ENCODE measurements at regions not wholly inside any gene's neighbourhood (a gene's known extent, or its start where the extent isn't known, plus 50 kb on each side); places are given as distances from the start of the nearest gene placed in this dataset.
"Not testable (repeated sequence)": the region's sequence is repeated elsewhere in the genome, so short reads cannot be mapped to it uniquely, and the experiment has no call there.

DNA sequence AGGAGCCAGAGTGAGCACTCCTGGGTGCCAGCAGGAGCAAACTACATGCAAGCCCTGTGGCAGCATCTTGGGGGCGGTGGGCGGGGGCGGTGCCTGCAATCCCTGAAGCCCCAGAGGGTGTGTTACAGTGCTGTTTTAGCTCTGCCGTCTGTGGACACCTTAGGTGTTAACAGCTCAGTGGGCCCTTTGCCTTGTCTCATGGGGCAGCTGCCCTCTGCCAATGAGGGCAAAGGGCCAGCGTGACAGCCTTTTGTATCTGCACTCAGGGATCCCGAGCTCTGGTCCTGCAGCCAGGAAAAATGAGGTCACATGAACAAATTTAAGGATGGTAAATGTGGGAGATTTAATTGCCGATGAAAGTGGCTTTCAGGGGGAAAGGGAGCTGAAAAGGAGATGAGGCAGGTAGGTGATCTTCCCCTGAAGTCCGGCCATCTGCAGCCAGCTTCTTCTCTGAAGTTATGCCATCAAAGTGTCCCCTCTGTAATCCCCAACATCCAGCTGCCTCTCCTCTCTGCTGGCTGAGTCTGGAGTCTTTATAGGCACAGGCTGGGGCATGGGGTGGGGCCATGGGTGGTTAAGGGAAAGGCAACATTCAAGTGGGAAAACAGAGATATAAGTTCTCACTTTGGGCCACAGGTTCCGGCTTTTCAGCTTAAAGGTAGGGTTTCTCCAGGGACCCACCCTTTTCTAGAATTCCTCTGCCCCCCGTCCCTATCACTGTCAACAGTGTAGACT lies 267.1 kb upstream of the NBPF12 start:
- H3K9me3 ChIP-seq (ENCODE audit: control insufficient read depth, low read length); H3K27me3 ChIP-seq (ENCODE audit: control insufficient read depth in 1 of 2, insufficient read depth in 2 of 2, low read length in 1 of 2); H3K36me3 ChIP-seq (ENCODE audit: control insufficient read depth in 1 of 2, insufficient read depth in 2 of 2, low read length in 1 of 2); DNase-seq; ATAC-seq (ENCODE audit: low FRiP score); H3K4me1 ChIP-seq (ENCODE audit: control insufficient read depth in 1 of 2, insufficient read depth in 2 of 2, low read length in 2 of 2); H3K4me3 ChIP-seq (ENCODE audit: low read length in 2 of 2); H3K27ac ChIP-seq (ENCODE audit: low read depth in 1 of 2, low read length in 2 of 2); intact Hi-C loops (cut with DNase I): not testable (repeated sequence)
- WGBS, 2 donors: 69 to 82% methylated on average over 7 to 10 of the region's 10 CpGs

- H3K4me1 ChIP-seq (ENCODE audit: control insufficient read depth in 1 of 2, insufficient read depth in 2 of 2, low read length in 2 of 2); intact Hi-C loops (cut with DNase I); DNase-seq; H3K27ac ChIP-seq (ENCODE audit: low read depth in 1 of 2, low read length in 2 of 2); H3K4me3 ChIP-seq (ENCODE audit: low read length in 2 of 2); H3K36me3 ChIP-seq (ENCODE audit: control insufficient read depth in 1 of 2, insufficient read depth in 2 of 2, low read length in 1 of 2); H3K27me3 ChIP-seq (ENCODE audit: control insufficient read depth in 1 of 2, insufficient read depth in 2 of 2, low read length in 1 of 2); H3K9me3 ChIP-seq (ENCODE audit: control insufficient read depth, low read length); ATAC-seq (ENCODE audit: low FRiP score): not testable (repeated sequence)
- 100% methylated on average over 1 of the region's 1 CpG; no CpG with 5 or more reads in 1 of the 2 donors for WGBS, 2 donors
Observed at GRCh38 chr1:146666275-146666674, 271.8 kb upstream of the NBPF12 start.

- WGBS, 2 donors: 82 to 84% methylated on average over 3 to 4 of the region's 4 CpGs
- ATAC-seq (ENCODE audit: low FRiP score): not testable (repeated sequence)
Observed at GRCh38 chr1:146660242-146660641, 277.9 kb upstream of the NBPF12 start.

DNA sequence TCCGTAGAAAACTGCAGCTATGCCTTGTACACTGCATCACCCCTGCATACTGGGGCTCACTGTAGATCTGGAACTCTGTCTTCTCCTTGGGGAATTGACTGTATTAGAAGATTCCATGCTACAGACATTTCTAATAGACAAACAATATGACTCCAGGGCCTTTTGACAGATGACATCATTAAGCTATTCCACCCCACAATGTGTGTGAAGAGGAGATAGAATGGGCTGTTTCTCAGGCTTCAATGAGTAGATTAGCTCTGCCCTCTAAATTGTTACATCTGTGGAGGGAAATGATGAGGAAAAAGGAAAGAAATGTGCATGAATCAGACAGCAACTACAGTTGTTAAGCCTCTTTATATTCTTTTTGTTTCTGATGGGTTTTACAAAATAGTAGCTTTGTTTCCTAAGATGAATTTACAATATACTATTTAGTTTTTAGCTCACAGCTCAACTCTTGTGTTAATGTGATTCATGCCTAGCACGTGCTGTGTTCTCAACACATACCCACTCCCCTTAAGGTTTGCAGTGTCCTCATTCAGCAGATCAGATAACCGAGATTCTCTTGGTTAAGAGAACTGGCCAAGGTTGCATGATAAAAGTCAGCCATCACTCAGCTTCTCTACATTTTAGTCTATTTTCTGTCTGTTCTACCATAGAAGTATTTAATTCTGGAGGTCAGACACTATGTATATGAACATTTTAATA lies 281.6 kb upstream of the NBPF12 start:
- intact Hi-C loops (cut with DNase I); H3K4me3 ChIP-seq (ENCODE audit: low read length in 2 of 2); H3K36me3 ChIP-seq (ENCODE audit: control insufficient read depth in 1 of 2, insufficient read depth in 2 of 2, low read length in 1 of 2); ATAC-seq (ENCODE audit: low FRiP score); H3K27ac ChIP-seq (ENCODE audit: low read depth in 1 of 2, low read length in 2 of 2); H3K27me3 ChIP-seq (ENCODE audit: control insufficient read depth in 1 of 2, insufficient read depth in 2 of 2, low read length in 1 of 2); H3K9me3 ChIP-seq (ENCODE audit: control insufficient read depth, low read length); DNase-seq; H3K4me1 ChIP-seq (ENCODE audit: control insufficient read depth in 1 of 2, insufficient read depth in 2 of 2, low read length in 2 of 2): not testable (repeated sequence)
- WGBS, 2 donors: 73 to 74% methylated on average over 3 of the region's 3 CpGs

More at GRCh38 chr1:146660242-146660641, 277.9 kb upstream of the NBPF12 start:
- H3K36me3 ChIP-seq (ENCODE audit: control insufficient read depth in 1 of 2, insufficient read depth in 2 of 2, low read length in 1 of 2); H3K9me3 ChIP-seq (ENCODE audit: control insufficient read depth, low read length); H3K27me3 ChIP-seq (ENCODE audit: control insufficient read depth in 1 of 2, insufficient read depth in 2 of 2, low read length in 1 of 2); H3K4me1 ChIP-seq (ENCODE audit: control insufficient read depth in 1 of 2, insufficient read depth in 2 of 2, low read length in 2 of 2); H3K4me3 ChIP-seq (ENCODE audit: low read length in 2 of 2); H3K27ac ChIP-seq (ENCODE audit: low read depth in 1 of 2, low read length in 2 of 2); DNase-seq; intact Hi-C loops (cut with DNase I): not testable (repeated sequence)

DNA sequence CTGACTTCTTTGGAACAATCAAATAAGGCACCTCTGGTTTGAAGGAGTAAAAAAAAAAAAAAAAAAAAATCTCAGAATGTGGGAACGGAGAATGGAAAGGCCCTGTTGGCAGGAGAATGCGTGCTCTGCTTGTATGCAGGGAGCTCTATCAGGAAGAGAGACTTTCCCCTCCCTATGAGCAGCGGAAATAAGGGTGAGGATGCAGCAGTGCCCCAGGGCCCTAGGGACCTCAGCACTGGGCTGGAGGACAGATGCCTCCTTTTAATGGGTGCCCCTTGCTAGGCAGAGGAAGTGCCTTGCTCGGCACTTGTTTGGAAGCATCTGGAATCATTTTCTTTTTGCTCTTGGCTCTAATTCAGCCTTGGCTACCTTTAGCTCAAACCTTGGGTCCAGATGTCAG lies 283.4 kb upstream of the NBPF12 start:
- H3K4me3 ChIP-seq (ENCODE audit: low read length in 2 of 2); H3K27me3 ChIP-seq (ENCODE audit: control insufficient read depth in 1 of 2, insufficient read depth in 2 of 2, low read length in 1 of 2); intact Hi-C loops (cut with DNase I); H3K9me3 ChIP-seq (ENCODE audit: control insufficient read depth, low read length); H3K27ac ChIP-seq (ENCODE audit: low read depth in 1 of 2, low read length in 2 of 2); DNase-seq; H3K4me1 ChIP-seq (ENCODE audit: control insufficient read depth in 1 of 2, insufficient read depth in 2 of 2, low read length in 2 of 2); H3K36me3 ChIP-seq (ENCODE audit: control insufficient read depth in 1 of 2, insufficient read depth in 2 of 2, low read length in 1 of 2); ATAC-seq (ENCODE audit: low FRiP score): not testable (repeated sequence)
- 20 to 62% methylated on average over 2 to 4 of the region's 4 CpGs for WGBS, 2 donors

GRCh38 chr1:146645978-146646604 lies 292.0 kb upstream of the NBPF12 start:
- H3K4me3 ChIP-seq (ENCODE audit: low read length in 2 of 2); ATAC-seq (ENCODE audit: low FRiP score); H3K27me3 ChIP-seq (ENCODE audit: control insufficient read depth in 1 of 2, insufficient read depth in 2 of 2, low read length in 1 of 2); H3K27ac ChIP-seq (ENCODE audit: low read depth in 1 of 2, low read length in 2 of 2); H3K9me3 ChIP-seq (ENCODE audit: control insufficient read depth, low read length); H3K4me1 ChIP-seq (ENCODE audit: control insufficient read depth in 1 of 2, insufficient read depth in 2 of 2, low read length in 2 of 2); DNase-seq; H3K36me3 ChIP-seq (ENCODE audit: control insufficient read depth in 1 of 2, insufficient read depth in 2 of 2, low read length in 1 of 2); intact Hi-C loops (cut with DNase I): not testable (repeated sequence)
- 67 to 72% methylated on average over 6 of the region's 6 CpGs for WGBS, 2 donors

DNA sequence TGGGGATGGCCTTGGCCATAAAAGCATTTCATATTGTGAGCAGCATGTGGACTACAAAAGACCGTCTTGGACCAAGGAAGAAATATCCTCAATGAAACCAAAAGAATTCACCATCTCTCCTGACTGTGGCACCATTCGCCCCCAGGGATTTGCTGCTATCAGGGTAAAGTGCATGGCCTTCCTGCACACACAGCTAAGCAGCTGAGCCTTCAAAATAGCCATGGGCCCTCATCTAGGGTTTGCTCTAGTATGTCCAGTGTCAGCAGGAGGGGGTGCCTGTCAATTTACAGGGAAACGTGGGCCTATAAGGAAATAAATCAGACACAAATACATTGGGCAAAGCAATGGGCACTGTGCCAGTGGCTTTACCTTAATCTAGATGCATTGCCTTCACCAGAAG lies 296.6 kb upstream of the NBPF12 start:
- ATAC-seq (ENCODE audit: low FRiP score); H3K36me3 ChIP-seq (ENCODE audit: control insufficient read depth in 1 of 2, insufficient read depth in 2 of 2, low read length in 1 of 2); DNase-seq; H3K27me3 ChIP-seq (ENCODE audit: control insufficient read depth in 1 of 2, insufficient read depth in 2 of 2, low read length in 1 of 2); H3K4me3 ChIP-seq (ENCODE audit: low read length in 2 of 2); H3K9me3 ChIP-seq (ENCODE audit: control insufficient read depth, low read length); H3K4me1 ChIP-seq (ENCODE audit: control insufficient read depth in 1 of 2, insufficient read depth in 2 of 2, low read length in 2 of 2); intact Hi-C loops (cut with DNase I); H3K27ac ChIP-seq (ENCODE audit: low read depth in 1 of 2, low read length in 2 of 2): not testable (repeated sequence)
- WGBS, 2 donors: 77 to 92% methylated on average over 3 of the region's 3 CpGs

DNA sequence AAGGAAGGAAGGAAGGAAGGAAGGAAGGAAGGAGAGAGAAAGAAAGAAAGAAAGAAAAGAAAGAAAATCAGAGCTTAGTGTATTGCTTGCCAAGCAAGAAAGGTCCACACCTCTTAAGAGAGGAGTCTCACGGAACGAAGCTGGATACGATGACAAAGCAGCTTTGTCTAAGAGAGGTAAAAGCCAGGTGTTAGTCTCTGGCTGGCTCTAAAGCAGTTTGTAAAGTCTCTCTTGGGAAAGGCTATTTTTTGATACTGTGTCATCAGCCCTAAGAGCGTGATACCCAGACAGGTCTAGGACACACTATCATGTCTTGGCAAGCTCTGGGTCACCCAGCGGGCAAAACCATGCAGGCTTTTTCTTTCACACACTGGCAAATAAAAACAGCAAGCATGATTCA lies 297.5 kb upstream of the NBPF12 start:
- H3K9me3 ChIP-seq (ENCODE audit: control insufficient read depth, low read length); H3K4me3 ChIP-seq (ENCODE audit: low read length in 2 of 2); H3K36me3 ChIP-seq (ENCODE audit: control insufficient read depth in 1 of 2, insufficient read depth in 2 of 2, low read length in 1 of 2); H3K4me1 ChIP-seq (ENCODE audit: control insufficient read depth in 1 of 2, insufficient read depth in 2 of 2, low read length in 2 of 2); H3K27ac ChIP-seq (ENCODE audit: low read depth in 1 of 2, low read length in 2 of 2); intact Hi-C loops (cut with DNase I); DNase-seq; H3K27me3 ChIP-seq (ENCODE audit: control insufficient read depth in 1 of 2, insufficient read depth in 2 of 2, low read length in 1 of 2); ATAC-seq (ENCODE audit: low FRiP score): not testable (repeated sequence)
- 91 to 95% methylated on average over 5 of the region's 5 CpGs for WGBS, 2 donors
